ENCODE measurements at regions not wholly inside any gene's neighbourhood (a gene's known extent, or its start where the extent isn't known, plus 50 kb on each side); places are given as distances from the start of the nearest gene placed in this dataset.

DNA sequence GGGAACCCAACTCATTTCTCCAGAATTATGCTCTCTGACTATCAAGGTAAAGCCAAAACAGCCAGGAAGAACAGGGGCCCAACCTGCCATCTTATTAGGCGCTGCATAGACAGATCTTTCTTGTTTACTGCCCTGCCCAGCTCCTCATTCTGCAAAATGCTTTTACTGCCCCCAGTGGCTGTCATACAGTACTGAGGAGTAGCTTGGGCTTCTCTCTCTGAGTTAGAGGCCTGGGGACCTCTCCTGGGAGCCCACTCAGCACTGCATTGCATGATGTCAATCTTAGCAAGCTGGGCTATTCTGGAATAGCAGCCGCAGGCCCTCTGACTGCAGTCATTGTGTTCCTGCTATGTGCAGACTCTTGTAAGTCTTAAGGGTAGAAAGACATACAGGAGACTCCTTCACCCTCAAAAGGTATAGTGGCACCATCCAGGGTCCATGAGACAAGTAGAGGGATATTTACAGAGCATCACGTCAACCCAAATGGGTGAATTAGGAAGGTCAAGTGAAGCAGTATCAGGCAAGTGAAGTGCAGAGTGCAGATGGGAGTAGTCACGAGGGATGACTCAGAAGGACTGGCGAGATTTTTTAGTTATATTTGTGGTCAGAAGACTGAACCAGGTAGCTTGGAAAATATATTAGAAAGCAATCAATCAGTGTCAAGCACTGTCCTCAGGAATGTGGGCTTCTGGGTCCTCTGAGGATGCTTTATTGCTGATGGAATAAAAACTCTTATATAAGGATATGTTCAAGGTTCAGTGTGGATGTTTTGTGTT is 294.1 kb upstream of the SFRP2 start:
- TF ChIP-seq, protein P1, sequence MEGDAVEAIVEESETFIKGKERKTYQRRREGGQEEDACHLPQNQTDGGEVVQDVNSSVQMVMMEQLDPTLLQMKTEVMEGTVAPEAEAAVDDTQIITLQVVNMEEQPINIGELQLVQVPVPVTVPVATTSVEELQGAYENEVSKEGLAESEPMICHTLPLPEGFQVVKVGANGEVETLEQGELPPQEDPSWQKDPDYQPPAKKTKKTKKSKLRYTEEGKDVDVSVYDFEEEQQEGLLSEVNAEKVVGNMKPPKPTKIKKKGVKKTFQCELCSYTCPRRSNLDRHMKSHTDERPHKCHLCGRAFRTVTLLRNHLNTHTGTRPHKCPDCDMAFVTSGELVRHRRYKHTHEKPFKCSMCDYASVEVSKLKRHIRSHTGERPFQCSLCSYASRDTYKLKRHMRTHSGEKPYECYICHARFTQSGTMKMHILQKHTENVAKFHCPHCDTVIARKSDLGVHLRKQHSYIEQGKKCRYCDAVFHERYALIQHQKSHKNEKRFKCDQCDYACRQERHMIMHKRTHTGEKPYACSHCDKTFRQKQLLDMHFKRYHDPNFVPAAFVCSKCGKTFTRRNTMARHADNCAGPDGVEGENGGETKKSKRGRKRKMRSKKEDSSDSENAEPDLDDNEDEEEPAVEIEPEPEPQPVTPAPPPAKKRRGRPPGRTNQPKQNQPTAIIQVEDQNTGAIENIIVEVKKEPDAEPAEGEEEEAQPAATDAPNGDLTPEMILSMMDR (IDR thresholded peaks at IDR 0.05) = no peak
- TF ChIP-seq EZH2 (IDR thresholded peaks at IDR 0.05; ENCODE audit: borderline replicate concordance, insufficient read depth, low read depth, low read length, poor library complexity, severe bottlenecking) = no peak
- Histone ChIP-seq H4K20me1 (ENCODE audit: control insufficient read depth, insufficient read depth, low read length, poor library complexity, severe bottlenecking) (no peaks in the 10 kb centered on the region), H3K9me3 (ENCODE audit: control extremely low read depth in 1 of 3, control insufficient read depth in 2 of 3, insufficient read depth in 1 of 3, low read length in 2 of 3) (no peaks in the 10 kb centered on the region), H3K4me2 (replicated peaks; ENCODE audit: low read depth, low read length, poor library complexity, severe bottlenecking) (no peak overlapping the region), H3K4me3 (ENCODE audit: control extremely low read depth in 1 of 5, extremely low read depth in 1 of 5, insufficient read depth in 1 of 5, low read depth in 2 of 5, low read length in 4 of 5) (no peak overlapping the region), H3K79me2 (ENCODE audit: control insufficient read depth, insufficient read depth, low read length) (no peaks in the 10 kb centered on the region), H3K27me3 (replicated peaks in 1 of 4; ENCODE audit: control extremely low read depth in 1 of 4, control insufficient read depth in 3 of 4, insufficient read depth in 4 of 4, low read length in 3 of 4) (no peaks in the 10 kb centered on the region), H3K9ac (ENCODE audit: low read length) (no peak overlapping the region), H3K36me3 (replicated peaks in 1 of 2; ENCODE audit: control extremely low read depth in 1 of 2, control insufficient read depth in 1 of 2, extremely low read depth in 1 of 2, insufficient read depth in 2 of 2, low read length in 1 of 2) (no peaks in the 10 kb centered on the region), H3K4me1 (ENCODE audit: control insufficient read depth in 2 of 2, insufficient read depth in 2 of 2, low read length in 2 of 2) (no peaks in the 10 kb centered on the region), H2AFZ (ENCODE audit: insufficient read depth, low read depth, low read length, poor library complexity, severe bottlenecking) (no peak overlapping the region), H3K27ac (ENCODE audit: low read length in 2 of 2) (no peak overlapping the region)
- no peak overlapping the region for H3K4me3 Mint-ChIP-seq
- WGBS (ENCODE audit: insufficient coverage) = 83% methylated on average over 4 of the region's 5 CpGs
- H3K4me1 Mint-ChIP-seq = no peaks in the 10 kb centered on the region
- no peaks in the 10 kb centered on the region for H3K9me3 Mint-ChIP-seq (ENCODE audit: insufficient read depth)
- CTCF ChIA-PET = no interaction called here
- POLR2A ChIA-PET = no interaction called here
- H3K27me3 Mint-ChIP-seq = no peaks in the 10 kb centered on the region
- no peak overlapping the region for H3K27ac Mint-ChIP-seq
- no peak for DNase-seq
- no peak for ATAC-seq (ENCODE audit: low read depth)
- intact Hi-C loops (cut with micrococcal nuclease) = no loop called here

DNA sequence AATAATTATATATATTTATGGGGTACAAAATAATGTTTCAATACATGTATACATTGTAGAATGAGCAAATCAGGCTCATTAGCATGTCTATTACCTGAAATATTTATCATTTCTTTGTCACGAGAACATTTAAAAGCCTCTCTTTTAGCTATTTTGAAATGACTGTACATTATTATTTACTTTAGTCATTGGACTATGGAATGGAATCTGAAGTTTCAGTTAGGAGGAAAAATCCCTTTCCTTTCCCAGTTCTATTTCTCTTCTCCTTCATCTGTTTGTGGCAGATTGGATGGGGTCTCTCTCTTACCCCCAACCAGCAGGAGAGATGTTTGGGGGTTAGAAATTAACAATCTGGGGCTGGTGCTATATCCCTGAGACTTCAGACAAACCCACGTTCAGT is 292.5 kb upstream of the SFRP2 start:
- Mint-ChIP-seq H3K4me3 (no peak overlapping the region), H3K4me1 (no peaks in the 10 kb centered on the region), H3K9me3 (ENCODE audit: insufficient read depth) (no peaks in the 10 kb centered on the region), H3K27ac (no peak overlapping the region), H3K27me3 (no peaks in the 10 kb centered on the region)
- no peak overlapping the region for H3K4me3 ChIP-seq (ENCODE audit: control extremely low read depth in 1 of 5, extremely low read depth in 1 of 5, insufficient read depth in 1 of 5, low read depth in 2 of 5, low read length in 4 of 5)
- no peak overlapping the region for H3K4me2 ChIP-seq (replicated peaks; ENCODE audit: low read depth, low read length, poor library complexity, severe bottlenecking)
- DNase-seq (no peak), ATAC-seq (ENCODE audit: low read depth) (no peak)
- H2AFZ ChIP-seq (ENCODE audit: insufficient read depth, low read depth, low read length, poor library complexity, severe bottlenecking) = no peak overlapping the region
- no peaks in the 10 kb centered on the region for H4K20me1 ChIP-seq (ENCODE audit: control insufficient read depth, insufficient read depth, low read length, poor library complexity, severe bottlenecking)
- no peaks in the 10 kb centered on the region for H3K4me1 ChIP-seq (ENCODE audit: control insufficient read depth in 2 of 2, insufficient read depth in 2 of 2, low read length in 2 of 2)
- no peaks in the 10 kb centered on the region for H3K27me3 ChIP-seq (replicated peaks in 1 of 4; ENCODE audit: control extremely low read depth in 1 of 4, control insufficient read depth in 3 of 4, insufficient read depth in 4 of 4, low read length in 3 of 4)
- no peaks in the 10 kb centered on the region for H3K9me3 ChIP-seq (ENCODE audit: control extremely low read depth in 1 of 3, control insufficient read depth in 2 of 3, insufficient read depth in 1 of 3, low read length in 2 of 3)
- no CpG with 5 or more reads among the region's 2 CpGs for WGBS (ENCODE audit: insufficient coverage)
- CTCF ChIA-PET = no interaction called here
- POLR2A ChIA-PET = no interaction called here
- intact Hi-C loops (cut with micrococcal nuclease) = no loop called here
- no peaks in the 10 kb centered on the region for H3K79me2 ChIP-seq (ENCODE audit: control insufficient read depth, insufficient read depth, low read length)
- TF ChIP-seq, protein P1 (IDR thresholded peaks at IDR 0.05) = no peak
- no peak for TF ChIP-seq EZH2 (IDR thresholded peaks at IDR 0.05; ENCODE audit: borderline replicate concordance, insufficient read depth, low read depth, low read length, poor library complexity, severe bottlenecking)
- H3K27ac ChIP-seq (ENCODE audit: low read length in 2 of 2) = no peak overlapping the region
- H3K36me3 ChIP-seq (replicated peaks in 1 of 2; ENCODE audit: control extremely low read depth in 1 of 2, control insufficient read depth in 1 of 2, extremely low read depth in 1 of 2, insufficient read depth in 2 of 2, low read length in 1 of 2) = no peaks in the 10 kb centered on the region
- no peak overlapping the region for H3K9ac ChIP-seq (ENCODE audit: low read length)
